Stimulated activated effector memory CD8-positive, alpha-beta T cell treated with anti-CD3 and anti-CD28 coated beads, Interleukin-12 subunit alpha, Interleukin-12 subunit beta, amount 100 ng/mL, for 72 hours (primary cell): ENCODE measurements at regions not wholly inside any gene's neighbourhood (a gene's known extent, or its start where the extent isn't known, plus 50 kb on each side); places are given as distances from the start of the nearest gene placed in this dataset.

Experiments
- ATAC-seq: fragments of 150-1000 bp; cut with Tn5 transposase; 2 replicates; pipeline ENCODE4 v1.10.0; 2021
- DNase-seq, 2 donors: peaks; one replicate each; pipeline ENCODE4 v3.0.0; 2021 to 2022; ENCODE audit warnings: low spot score in 2 of 2
- H3K27ac Mint-ChIP-seq: one replicate; pipeline ENCODE4 v1.8.0; 2022; ENCODE audit warnings: mild to moderate bottlenecking, mixed read lengths
- H3K36me3 Mint-ChIP-seq: one replicate; pipeline ENCODE4 v1.8.0; 2022; ENCODE audit warnings: mild to moderate bottlenecking, mixed read lengths
- H3K4me1 Mint-ChIP-seq: one replicate; pipeline ENCODE4 v1.8.0; 2022; ENCODE audit warnings: mixed read lengths
- H3K4me3 Mint-ChIP-seq: one replicate; pipeline ENCODE4 v1.8.0; 2022; ENCODE audit warnings: mild to moderate bottlenecking, mixed read lengths
- H3K9me3 Mint-ChIP-seq: one replicate; pipeline ENCODE4 v1.8.0; 2022; ENCODE audit warnings: mixed read lengths

DNA sequence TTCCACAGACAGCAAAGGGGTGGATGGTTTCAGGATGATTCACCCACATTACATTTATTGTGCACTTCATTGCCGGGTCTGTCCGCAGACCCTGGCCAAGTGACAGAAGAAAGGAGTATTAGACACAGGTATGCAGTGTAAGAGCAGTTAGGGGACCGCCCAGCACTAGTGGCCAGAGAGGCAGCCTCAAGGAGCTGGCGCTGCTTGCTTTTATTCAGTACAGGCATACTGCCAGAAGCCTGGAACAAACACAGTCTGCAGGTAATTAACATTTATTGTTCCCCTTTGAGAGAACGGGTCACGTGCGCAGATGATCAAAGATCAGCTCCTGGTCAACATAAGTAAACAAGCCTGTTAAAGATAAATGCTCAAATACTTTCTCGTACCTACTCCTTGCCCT, 1639.0 kb upstream of the IGFBP7 start:
- no peak for DNase-seq
- H3K4me1 Mint-ChIP-seq: no peaks in the 10 kb centered on the region
- H3K4me3 Mint-ChIP-seq: no peak overlapping the region
- H3K9me3 Mint-ChIP-seq: peaks cover 18% of the 10 kb centered on the region
- no peak overlapping the region for H3K27ac Mint-ChIP-seq
- ATAC-seq: no peak
- no peaks in the 10 kb centered on the region for H3K36me3 Mint-ChIP-seq

DNA sequence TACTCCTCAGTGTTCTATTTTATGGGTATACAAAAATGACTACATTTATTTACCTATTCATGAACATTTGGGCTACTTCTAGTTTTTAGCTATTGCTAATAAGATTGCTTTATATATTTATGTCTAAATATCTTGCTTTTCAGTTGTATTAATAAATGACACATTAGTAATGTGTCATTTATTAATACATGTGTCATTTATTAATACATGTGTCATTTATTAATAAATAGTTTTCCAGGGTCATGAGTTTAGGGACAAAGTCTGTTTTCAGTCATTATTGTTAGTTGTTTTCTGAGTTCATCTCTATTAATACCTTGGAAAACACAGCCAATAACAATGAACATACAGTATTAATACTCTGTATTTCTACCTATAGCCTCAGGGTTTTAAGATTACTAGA, 1630.7 kb upstream of the IGFBP7 start:
- no peak for ATAC-seq
- no peaks in the 10 kb centered on the region for H3K4me1 Mint-ChIP-seq
- no peak for DNase-seq
- H3K36me3 Mint-ChIP-seq: no peaks in the 10 kb centered on the region
- H3K4me3 Mint-ChIP-seq: no peak overlapping the region
- H3K9me3 Mint-ChIP-seq: peaks cover 15% of the 10 kb centered on the region
- no peak overlapping the region for H3K27ac Mint-ChIP-seq

DNA sequence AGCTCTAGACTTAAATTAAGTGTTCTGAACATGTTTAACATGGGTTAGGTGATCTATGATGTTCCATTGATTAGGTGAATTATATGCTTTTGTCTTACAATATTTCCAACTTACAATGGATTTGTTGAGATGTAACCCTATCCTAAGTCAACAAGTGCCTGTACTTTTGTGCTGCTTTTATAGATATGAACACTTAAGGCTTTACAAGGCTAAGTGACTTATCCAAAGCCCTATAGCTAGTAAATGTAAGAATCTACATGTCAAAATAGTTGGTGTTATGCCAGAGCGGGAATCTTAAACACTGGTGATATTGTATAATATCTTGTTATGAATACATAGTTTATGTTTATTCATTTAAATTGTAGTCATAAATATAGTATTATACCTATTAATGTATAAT, 1629.1 kb upstream of the IGFBP7 start:
- no peak for DNase-seq
- Mint-ChIP-seq H3K27ac (no peak overlapping the region), H3K4me3 (no peak overlapping the region), H3K4me1 (no peaks in the 10 kb centered on the region), H3K36me3 (no peaks in the 10 kb centered on the region), H3K9me3 (peaks cover 15% of the 10 kb centered on the region)
- ATAC-seq: no peak

DNA sequence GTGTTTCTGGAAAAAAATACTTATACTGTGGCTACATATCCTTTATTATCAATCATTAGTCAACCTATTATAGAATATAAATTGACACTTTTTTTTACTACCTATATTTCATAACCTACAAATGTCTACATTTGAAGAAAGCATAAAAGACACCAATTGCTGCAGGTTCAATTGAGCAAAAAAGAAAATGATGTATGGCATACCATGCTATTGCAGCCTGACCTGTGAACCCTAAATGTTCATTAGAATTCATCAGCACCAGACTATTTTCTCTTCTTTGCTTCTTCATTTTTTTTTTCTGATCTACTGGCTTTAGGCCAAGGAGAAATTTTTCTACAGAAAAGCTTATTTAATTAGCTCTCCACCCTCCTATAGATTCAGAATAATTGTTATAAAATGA, 1628.2 kb upstream of the IGFBP7 start:
- ATAC-seq (no peak), DNase-seq (no peak)
- H3K9me3 Mint-ChIP-seq: peaks cover 15% of the 10 kb centered on the region
- H3K27ac Mint-ChIP-seq: no peak overlapping the region
- H3K4me3 Mint-ChIP-seq: no peak overlapping the region
- no peaks in the 10 kb centered on the region for H3K4me1 Mint-ChIP-seq
- H3K36me3 Mint-ChIP-seq: no peaks in the 10 kb centered on the region

DNA sequence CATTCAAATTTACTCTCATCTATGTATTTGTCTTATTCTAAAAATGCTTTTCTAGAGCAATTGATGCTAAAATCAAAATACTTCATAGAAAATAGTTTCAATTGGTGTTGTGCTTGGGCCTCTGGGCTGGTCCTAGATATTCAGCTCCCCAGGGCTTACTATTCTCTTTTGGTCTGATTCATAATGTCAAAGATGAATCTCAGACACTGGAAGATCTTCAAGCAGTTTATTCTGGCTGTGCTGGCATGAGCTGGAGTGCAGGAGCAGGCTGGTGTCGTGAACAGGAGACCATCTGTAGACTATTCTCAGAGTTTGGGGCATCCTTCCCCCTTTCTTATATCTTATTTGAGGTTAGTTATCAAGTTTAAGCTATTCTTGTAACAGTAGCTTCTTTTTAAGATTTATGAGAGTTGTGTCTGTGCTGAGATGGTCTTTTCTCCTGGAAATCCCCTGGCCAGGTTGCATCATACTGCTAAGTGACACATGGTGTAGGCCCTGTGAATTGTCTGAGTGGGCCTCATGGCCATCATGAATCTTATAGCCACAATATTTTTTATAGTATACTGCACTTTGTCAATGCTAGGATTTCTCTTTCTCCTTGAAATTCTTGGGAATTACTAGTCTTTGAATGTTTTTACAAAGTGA, 1624.0 kb upstream of the IGFBP7 start:
- Mint-ChIP-seq H3K4me1 (no peaks in the 10 kb centered on the region), H3K36me3 (no peaks in the 10 kb centered on the region), H3K27ac (no peak overlapping the region), H3K4me3 (no peak overlapping the region), H3K9me3 (peaks cover 12% of the 10 kb centered on the region)
- no peak for DNase-seq
- ATAC-seq: no peak

DNA sequence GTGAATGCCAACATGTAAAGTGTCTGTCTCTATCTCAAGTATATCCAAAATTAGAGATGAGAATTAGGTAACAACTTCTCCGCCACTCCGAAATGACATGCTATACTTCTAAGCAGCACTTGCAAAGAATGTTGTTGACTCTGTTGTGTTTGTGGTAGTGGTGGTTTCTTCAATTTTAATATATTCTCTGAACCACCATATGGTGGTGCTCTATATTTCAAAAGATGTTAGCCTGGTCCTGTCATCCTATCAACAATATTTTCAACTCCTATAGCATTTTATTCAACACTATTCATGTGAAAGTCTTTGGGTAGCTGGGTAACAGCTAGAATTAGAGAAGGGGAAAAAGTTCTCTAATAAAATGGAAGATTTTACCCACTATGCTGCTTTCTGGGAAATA, 1622.8 kb upstream of the IGFBP7 start:
- no peak for DNase-seq
- ATAC-seq: no peak
- H3K4me3 Mint-ChIP-seq: no peak overlapping the region
- H3K27ac Mint-ChIP-seq: no peak overlapping the region
- H3K36me3 Mint-ChIP-seq: no peaks in the 10 kb centered on the region
- peaks cover 9% of the 10 kb centered on the region for H3K9me3 Mint-ChIP-seq
- H3K4me1 Mint-ChIP-seq: no peaks in the 10 kb centered on the region

DNA sequence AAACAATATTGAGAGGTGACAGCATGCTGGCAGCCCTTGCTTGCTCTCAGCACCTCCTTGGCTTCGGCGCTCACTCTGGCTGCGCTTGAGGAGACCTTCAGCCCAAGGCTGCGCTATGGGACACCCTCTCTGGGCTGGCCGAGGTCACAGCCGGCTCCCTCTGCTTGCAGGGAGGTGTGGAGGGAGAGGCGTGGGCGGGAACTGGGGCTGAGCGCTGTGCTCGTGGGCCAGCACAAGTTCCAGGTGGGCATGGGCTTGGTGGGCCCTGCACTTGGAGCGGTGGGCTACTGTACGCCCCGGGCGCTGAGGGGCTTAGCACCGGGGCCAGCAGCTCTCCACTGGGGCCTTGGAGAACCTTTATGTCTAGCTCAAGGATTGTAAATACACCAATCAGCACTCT, 1613.8 kb upstream of the IGFBP7 start:
- peaks cover 10% of the 10 kb centered on the region for H3K9me3 Mint-ChIP-seq
- H3K4me3 Mint-ChIP-seq: no peak overlapping the region
- H3K4me1 Mint-ChIP-seq: no peaks in the 10 kb centered on the region
- H3K36me3 Mint-ChIP-seq: no peaks in the 10 kb centered on the region
- no peak for DNase-seq
- no peak for ATAC-seq
- no peak overlapping the region for H3K27ac Mint-ChIP-seq

DNA sequence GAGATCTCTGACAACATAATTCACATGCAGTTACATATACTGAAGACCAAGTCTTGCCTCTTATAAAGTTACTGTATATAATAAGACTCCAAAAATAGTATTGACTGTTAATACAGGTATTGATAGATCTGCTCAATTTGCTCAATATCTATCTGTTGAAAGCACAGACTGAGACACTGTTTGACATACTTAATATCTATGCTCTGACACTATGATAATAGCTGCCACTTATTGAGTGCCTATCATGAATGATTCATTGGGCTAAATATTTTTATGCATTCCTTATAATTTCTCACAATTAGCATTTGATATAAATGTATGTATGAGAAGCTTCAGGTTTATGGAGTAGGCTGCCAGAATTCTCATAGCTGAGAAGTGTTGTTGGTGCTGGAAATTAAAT, 1600.9 kb upstream of the IGFBP7 start:
- Mint-ChIP-seq H3K4me3 (no peak overlapping the region), H3K27ac (no peak overlapping the region), H3K9me3 (peaks cover 14% of the 10 kb centered on the region), H3K4me1 (no peaks in the 10 kb centered on the region), H3K36me3 (no peaks in the 10 kb centered on the region)
- DNase-seq (no peak), ATAC-seq (no peak)

DNA sequence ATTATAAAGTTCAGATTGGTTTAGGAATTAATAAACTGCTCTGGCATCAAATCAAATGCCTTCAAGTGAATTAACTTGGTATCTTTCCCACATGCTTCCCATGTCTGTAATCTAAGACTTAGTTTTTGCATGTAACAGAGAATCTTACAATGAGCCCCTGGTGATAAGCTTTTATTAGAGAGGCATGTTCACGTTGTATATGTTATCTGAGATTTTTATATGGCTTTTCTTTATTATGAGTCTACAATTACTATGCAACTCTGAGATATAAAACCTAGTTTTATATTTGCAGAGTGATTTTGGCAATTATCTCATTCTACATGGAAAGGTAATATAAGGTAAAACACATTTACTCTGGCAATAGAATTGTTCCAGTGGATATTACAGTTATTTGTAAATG, 1578.4 kb upstream of the IGFBP7 start:
- H3K36me3 Mint-ChIP-seq: no peaks in the 10 kb centered on the region
- H3K4me1 Mint-ChIP-seq: no peaks in the 10 kb centered on the region
- H3K4me3 Mint-ChIP-seq: no peak overlapping the region
- ATAC-seq (no peak), DNase-seq (no peak)
- peaks cover 12% of the 10 kb centered on the region for H3K9me3 Mint-ChIP-seq
- no peak overlapping the region for H3K27ac Mint-ChIP-seq

DNA sequence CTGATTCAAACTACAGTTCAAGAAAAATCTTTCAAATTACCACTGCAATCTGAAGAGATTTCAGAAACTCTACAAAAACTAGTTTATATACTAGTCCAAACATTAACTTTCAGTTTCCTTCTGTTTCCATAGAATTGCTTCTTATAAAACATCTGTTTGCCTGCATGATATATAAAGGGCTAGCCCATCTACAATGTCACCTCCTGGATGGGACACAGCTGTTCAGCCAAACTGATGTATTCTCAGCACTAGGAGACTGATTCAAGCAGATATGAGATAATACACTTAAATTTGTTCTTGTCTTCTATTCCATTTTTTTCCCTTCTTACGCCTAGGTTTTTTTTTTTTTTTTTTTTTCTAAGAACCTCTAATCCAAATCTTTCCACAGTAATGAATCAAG, 1569.7 kb upstream of the IGFBP7 start:
- no peaks in the 10 kb centered on the region for H3K36me3 Mint-ChIP-seq

DNA sequence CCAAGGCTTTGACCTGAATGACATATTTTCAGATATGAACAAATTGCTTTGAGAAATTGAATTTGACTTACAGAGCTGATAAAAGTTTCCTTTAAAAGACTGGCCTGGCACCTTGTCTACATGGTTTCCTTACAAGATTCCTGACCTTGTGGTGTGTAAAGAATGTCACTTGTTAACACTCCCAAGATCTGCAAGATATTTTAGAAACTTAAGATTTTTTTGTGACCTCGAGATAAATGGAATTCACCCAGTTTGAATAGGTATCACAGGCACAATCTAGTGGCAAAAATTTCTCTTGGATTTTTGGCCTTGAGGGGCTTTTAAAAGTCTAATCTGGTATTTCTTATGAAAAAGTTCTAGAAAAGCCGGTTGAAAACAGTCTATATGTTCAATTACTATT, 1568.9 kb upstream of the IGFBP7 start:
- no peak for DNase-seq
- no peak for ATAC-seq
- Mint-ChIP-seq H3K4me3 (no peak overlapping the region), H3K27ac (no peak overlapping the region), H3K4me1 (no peaks in the 10 kb centered on the region), H3K9me3 (peaks cover 7% of the 10 kb centered on the region), H3K36me3 (no peaks in the 10 kb centered on the region)

More for the DNA sequence above, 1569.7 kb upstream of the IGFBP7 start:
- no peak for ATAC-seq
- Mint-ChIP-seq H3K4me3 (no peak overlapping the region), H3K4me1 (no peaks in the 10 kb centered on the region), H3K9me3 (peaks cover 7% of the 10 kb centered on the region), H3K27ac (no peak overlapping the region)
- no peak for DNase-seq

DNA sequence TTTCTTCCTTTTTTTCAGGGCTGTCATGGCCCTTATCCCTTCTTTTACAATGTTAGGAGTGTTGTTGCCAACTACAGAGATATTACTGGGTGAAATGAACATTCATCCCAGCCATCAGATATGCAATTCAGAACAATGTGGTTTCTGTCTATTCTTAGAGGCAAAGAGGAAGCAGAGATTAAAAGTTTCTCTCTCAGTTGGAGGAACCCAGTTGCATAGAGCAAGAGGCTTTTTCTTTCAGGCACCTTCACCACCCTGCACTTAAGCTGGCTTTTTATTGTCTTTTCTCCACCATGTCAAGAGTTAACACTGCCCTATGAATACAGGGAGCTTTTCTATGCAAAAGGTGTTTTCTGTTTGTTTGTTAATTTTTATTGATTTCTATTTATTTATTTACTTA, 1559.6 kb upstream of the IGFBP7 start:
- H3K9me3 Mint-ChIP-seq: peaks cover 23% of the 10 kb centered on the region
- no peak overlapping the region for H3K27ac Mint-ChIP-seq
- no peak for ATAC-seq
- no peak for DNase-seq
- H3K4me1 Mint-ChIP-seq: no peaks in the 10 kb centered on the region
- no peak overlapping the region for H3K4me3 Mint-ChIP-seq
- H3K36me3 Mint-ChIP-seq: no peaks in the 10 kb centered on the region

DNA sequence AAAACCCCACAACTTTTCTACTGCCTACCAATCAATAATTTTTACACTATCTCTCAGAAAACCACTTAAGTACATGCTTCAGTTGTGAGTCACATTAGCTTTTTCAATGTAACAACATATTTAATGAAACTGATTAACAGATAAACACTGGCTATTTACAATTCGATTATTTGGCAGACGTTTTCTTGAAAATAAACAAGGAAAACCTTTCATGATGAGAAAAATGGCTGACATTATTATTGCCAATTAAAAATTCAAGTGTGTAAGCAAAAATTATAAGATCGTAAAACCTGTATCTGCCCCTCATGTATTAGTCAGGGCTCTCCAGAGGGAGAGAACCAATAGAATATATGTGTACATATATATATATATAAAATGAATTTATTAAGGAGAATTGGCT, 1555.5 kb upstream of the IGFBP7 start:
- peaks cover 19% of the 10 kb centered on the region for H3K9me3 Mint-ChIP-seq
- H3K4me1 Mint-ChIP-seq: no peaks in the 10 kb centered on the region
- DNase-seq (no peak), ATAC-seq (no peak)
- H3K36me3 Mint-ChIP-seq: no peaks in the 10 kb centered on the region
- H3K27ac Mint-ChIP-seq: no peak overlapping the region
- no peak overlapping the region for H3K4me3 Mint-ChIP-seq

DNA sequence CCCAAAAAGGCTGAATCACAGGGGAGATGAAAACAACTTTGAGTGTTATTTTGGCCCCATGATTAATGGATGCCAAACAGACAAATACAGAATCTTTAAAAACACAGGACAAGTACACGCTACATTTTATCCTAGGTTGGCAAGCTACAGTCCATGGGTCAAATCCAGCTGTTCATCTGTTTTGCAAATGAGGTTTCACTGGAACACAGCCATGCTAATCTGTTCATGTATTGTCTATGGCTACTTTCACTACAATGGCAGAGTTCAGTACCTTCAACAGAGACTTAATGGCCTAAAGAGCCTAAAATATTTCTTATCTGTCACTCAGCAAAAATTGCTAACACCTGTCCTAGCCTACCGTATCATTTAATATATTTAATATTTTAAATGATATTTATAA, 1548.5 kb upstream of the IGFBP7 start:
- Mint-ChIP-seq H3K4me1 (no peaks in the 10 kb centered on the region), H3K27ac (no peak overlapping the region), H3K4me3 (no peak overlapping the region), H3K36me3 (no peaks in the 10 kb centered on the region), H3K9me3 (peaks cover 20% of the 10 kb centered on the region)
- ATAC-seq: no peak
- no peak for DNase-seq

DNA sequence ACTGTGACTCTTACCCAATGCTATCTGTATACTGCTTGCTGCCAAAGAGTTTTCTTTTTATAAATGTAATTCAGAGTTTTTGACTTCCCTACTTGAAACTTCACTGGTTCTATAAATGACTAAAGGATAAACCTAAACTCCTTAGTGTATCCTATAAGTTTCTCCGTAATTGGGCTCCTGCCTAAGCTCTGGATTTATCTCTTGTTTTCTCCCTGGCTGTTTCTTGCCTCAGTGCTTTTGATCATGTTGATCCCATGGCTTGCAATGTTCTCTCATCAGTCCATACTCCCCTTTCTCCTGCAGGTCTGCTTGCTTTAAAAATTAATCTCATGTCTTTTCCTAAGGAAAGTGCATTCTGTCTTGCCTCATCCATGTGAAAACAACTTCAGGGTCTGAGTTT, 1543.1 kb upstream of the IGFBP7 start:
- Mint-ChIP-seq H3K4me3 (no peak overlapping the region), H3K27ac (no peak overlapping the region), H3K36me3 (no peaks in the 10 kb centered on the region), H3K4me1 (no peaks in the 10 kb centered on the region), H3K9me3 (peaks cover 27% of the 10 kb centered on the region)
- ATAC-seq: no peak
- DNase-seq: no peak

DNA sequence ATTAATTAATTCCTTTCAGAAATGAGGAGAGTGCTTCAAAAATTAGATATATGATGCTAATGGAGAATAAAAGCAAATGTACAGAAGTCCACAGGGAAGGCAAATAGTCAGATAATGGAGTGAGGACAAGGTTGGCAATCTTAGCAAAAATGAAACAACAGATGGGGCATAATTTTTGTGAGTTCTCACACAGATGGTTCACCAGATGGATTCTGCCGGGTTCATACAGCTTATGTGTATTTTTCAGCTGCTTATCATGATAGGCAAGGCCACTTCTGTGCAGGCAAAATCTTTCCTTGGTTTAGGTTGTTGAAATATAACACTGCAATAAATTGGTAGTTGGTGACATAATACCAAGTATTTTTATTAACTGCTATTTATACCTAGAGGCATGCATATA, 1539.0 kb upstream of the IGFBP7 start:
- Mint-ChIP-seq H3K4me3 (no peak overlapping the region), H3K27ac (no peak overlapping the region), H3K4me1 (no peaks in the 10 kb centered on the region), H3K9me3 (peaks cover 18% of the 10 kb centered on the region), H3K36me3 (no peaks in the 10 kb centered on the region)
- DNase-seq: no peak
- ATAC-seq: no peak

DNA sequence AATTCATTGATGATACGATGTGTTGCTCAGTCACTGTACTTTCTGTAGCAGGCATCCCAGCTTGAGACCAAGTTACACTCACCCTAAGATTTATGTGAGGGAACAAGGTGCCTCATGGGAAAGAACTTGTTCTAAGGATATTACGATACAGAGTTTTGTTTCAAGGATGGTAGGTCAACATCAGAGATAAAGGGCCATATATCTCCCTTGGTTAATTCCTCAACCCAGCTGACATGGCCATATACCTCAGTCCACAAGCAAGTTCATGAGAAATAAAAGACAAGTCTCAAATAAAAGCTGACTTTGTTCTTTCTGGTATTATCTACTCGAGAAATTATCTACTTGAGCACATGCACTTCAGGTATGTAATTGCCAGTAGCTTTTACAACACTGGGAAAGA, 1535.9 kb upstream of the IGFBP7 start:
- Mint-ChIP-seq H3K9me3 (peaks cover 13% of the 10 kb centered on the region), H3K4me1 (no peaks in the 10 kb centered on the region), H3K27ac (no peak overlapping the region), H3K36me3 (no peaks in the 10 kb centered on the region), H3K4me3 (no peak overlapping the region)
- DNase-seq: no peak
- ATAC-seq: no peak
